HS-5 (cell line): ENCODE measurements at regions not wholly inside any gene's neighbourhood (a gene's known extent, or its start where the extent isn't known, plus 50 kb on each side); places are given as distances from the start of the nearest gene placed in this dataset.
"Not testable (repeated sequence)": the region's sequence is repeated elsewhere in the genome, so short reads cannot be mapped to it uniquely, and the experiment has no call there.

ENCODE experiments used
- DNase-seq: peaks from one replicate; pipeline ENCODE4 v3.0.0-alpha.2; 2012; ENCODE audit warnings: low read depth

- DNase-seq = no peak
Observed at GRCh38 chr11:69905611-69906452, 86.6 kb upstream of the FGF3 start.

- DNase-seq = no peak
Observed at GRCh38 chr11:69906453-69906907, 87.3 kb upstream of the FGF3 start.

- no peak for DNase-seq
Observed at GRCh38 chr11:69907611-69908010, 88.4 kb upstream of the FGF3 start.

- DNase-seq = no peak
Observed at GRCh38 chr11:69908511-69909220, 89.5 kb upstream of the FGF3 start.

- no peak for DNase-seq
Observed at GRCh38 chr11:69909561-69910518, 90.6 kb upstream of the FGF3 start.

- DNase-seq = no peak
Observed at GRCh38 chr11:69910519-69911309, 91.5 kb upstream of the FGF3 start.

GRCh38 chr11:69911310-69912160 is 92.3 kb upstream of the FGF3 start:
- DNase-seq = no peak

- no peak for DNase-seq
Observed at GRCh38 chr11:69912161-69912910, 93.1 kb upstream of the FGF3 start.

- DNase-seq = no peak
Observed at GRCh38 chr11:69912911-69913451, 93.8 kb upstream of the FGF3 start.

GRCh38 chr11:69913591-69914285 is 94.5 kb upstream of the FGF3 start:
- DNase-seq = no peak

- no peak for DNase-seq
Observed at GRCh38 chr11:69914286-69915150, 95.3 kb upstream of the FGF3 start.

GRCh38 chr11:69915151-69915500 is 95.9 kb upstream of the FGF3 start:
- DNase-seq = no peak

GRCh38 chr11:69915501-69916250 is 96.5 kb upstream of the FGF3 start:
- DNase-seq = peak; percentile 11

- not testable (repeated sequence) for DNase-seq
Observed at GRCh38 chr11:69916251-69916649, 97.0 kb upstream of the FGF3 start.

GRCh38 chr11:69916806-69917387 is 97.7 kb upstream of the FGF3 start:
- no peak for DNase-seq

GRCh38 chr11:69917529-69917928 is 98.3 kb upstream of the FGF3 start:
- DNase-seq = no peak
